Sigmoid colon (tissue), 4 donors: ENCODE measurements at regions not wholly inside any gene's neighbourhood (a gene's known extent, or its start where the extent isn't known, plus 50 kb on each side); places are given as distances from the start of the nearest gene placed in this dataset.
"Not testable (repeated sequence)": the region's sequence is repeated elsewhere in the genome, so short reads cannot be mapped to it uniquely, and the experiment has no call there.

Experiments used
- EP300 ChIP-seq, 4 donors: sonication (generic); formaldehyde crosslinking; IDR thresholded peaks; one replicate each; pipeline ENCODE4 v1.6.1; 2017; ENCODE audit warnings: antibody characterized with exemption in 4 of 4
- POLR2A ChIP-seq, 2 donors: fragments of 450-650 bp; IDR thresholded peaks; one replicate each; pipeline ENCODE4 v1.6.1; 2016; ENCODE audit warnings: antibody characterized with exemption in 2 of 2, mild to moderate bottlenecking in 2 of 2, moderate library complexity in 2 of 2
- POLR2AphosphoS5 ChIP-seq, 4 donors: sonication (generic); formaldehyde crosslinking; IDR thresholded peaks; one replicate each; pipeline ENCODE4 v1.6.1; 2017; ENCODE audit warnings: antibody characterized with exemption in 4 of 4
- TF ChIP-seq, protein P1 (sequence below), 4 experiments: fragments of 450-650 bp in 3 of 4; fragments of 200-600 bp in 1 of 4; IDR thresholded peaks; one replicate each; pipeline ENCODE4 v1.5.1; 2016 to 2019; ENCODE audit warnings: antibody characterized with exemption in 4 of 4, mild to moderate bottlenecking in 3 of 4, moderate library complexity in 2 of 4

GRCh38 chr19:23464349-23464748, 69.1 kb upstream of the ZNF91 start:
- TF ChIP-seq, protein P1, sequence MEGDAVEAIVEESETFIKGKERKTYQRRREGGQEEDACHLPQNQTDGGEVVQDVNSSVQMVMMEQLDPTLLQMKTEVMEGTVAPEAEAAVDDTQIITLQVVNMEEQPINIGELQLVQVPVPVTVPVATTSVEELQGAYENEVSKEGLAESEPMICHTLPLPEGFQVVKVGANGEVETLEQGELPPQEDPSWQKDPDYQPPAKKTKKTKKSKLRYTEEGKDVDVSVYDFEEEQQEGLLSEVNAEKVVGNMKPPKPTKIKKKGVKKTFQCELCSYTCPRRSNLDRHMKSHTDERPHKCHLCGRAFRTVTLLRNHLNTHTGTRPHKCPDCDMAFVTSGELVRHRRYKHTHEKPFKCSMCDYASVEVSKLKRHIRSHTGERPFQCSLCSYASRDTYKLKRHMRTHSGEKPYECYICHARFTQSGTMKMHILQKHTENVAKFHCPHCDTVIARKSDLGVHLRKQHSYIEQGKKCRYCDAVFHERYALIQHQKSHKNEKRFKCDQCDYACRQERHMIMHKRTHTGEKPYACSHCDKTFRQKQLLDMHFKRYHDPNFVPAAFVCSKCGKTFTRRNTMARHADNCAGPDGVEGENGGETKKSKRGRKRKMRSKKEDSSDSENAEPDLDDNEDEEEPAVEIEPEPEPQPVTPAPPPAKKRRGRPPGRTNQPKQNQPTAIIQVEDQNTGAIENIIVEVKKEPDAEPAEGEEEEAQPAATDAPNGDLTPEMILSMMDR (IDR thresholded peaks at IDR 0.05): not testable (repeated sequence)
- not testable (repeated sequence) for TF ChIP-seq POLR2A, POLR2AphosphoS5, EP300 (IDR thresholded peaks at IDR 0.05)
